Coronary artery (tissue), 2 donors: ENCODE measurements at regions not wholly inside any gene's neighbourhood (a gene's known extent, or its start where the extent isn't known, plus 50 kb on each side); places are given as distances from the start of the nearest gene placed in this dataset.
"Not testable (repeated sequence)": the region's sequence is repeated elsewhere in the genome, so short reads cannot be mapped to it uniquely, and the experiment has no call there.

Experiments
- DNase-seq: peaks from one replicate; pipeline ENCODE4 v3.0.0-alpha.2; 2017; ENCODE audit warnings: low spot score
- H3K27ac ChIP-seq, 2 donors: fragments of 200-600 bp; sonication (generic); one replicate each; pipeline ENCODE4 v1.5.1; 2016 to 2019
- H3K4me3 ChIP-seq: fragments of 200-600 bp; sonication (generic); 2 replicates; pipeline ENCODE4 v1.5.1; 2016; ENCODE audit warnings: mild to moderate bottlenecking, moderate library complexity
- CTCF ChIP-seq: fragments of 200-600 bp; sonication (generic); IDR thresholded peaks from one replicate; pipeline ENCODE4 v1.5.1; 2019; ENCODE audit warnings: antibody characterized with exemption

- Histone ChIP-seq H3K4me3 (no peak overlapping the region), H3K27ac (no peak overlapping the region)
- DNase-seq: no peak
- TF ChIP-seq CTCF: no peak
These were observed 158.4 kb upstream of the NR4A3 start for GRCh38 chr9:99663297-99663696.

GRCh38 chr9:99663856-99664255, 157.8 kb upstream of the NR4A3 start:
- Histone ChIP-seq H3K27ac (no peak overlapping the region), H3K4me3 (no peak overlapping the region)
- TF ChIP-seq CTCF: no peak
- no peak for DNase-seq

GRCh38 chr9:99666571-99666970, 155.1 kb upstream of the NR4A3 start:
- DNase-seq: no peak
- no peak for TF ChIP-seq CTCF
- no peak overlapping the region for H3K4me3 ChIP-seq
- H3K27ac ChIP-seq: no peak overlapping the region

GRCh38 chr9:99670886-99671285, 150.8 kb upstream of the NR4A3 start:
- not testable (repeated sequence) for H3K27ac ChIP-seq, H3K4me3 ChIP-seq, DNase-seq

- Histone ChIP-seq H3K4me3 (no peak overlapping the region), H3K27ac (no peak overlapping the region)
- TF ChIP-seq CTCF: no peak
- DNase-seq: no peak
These were observed 144.4 kb upstream of the NR4A3 start for GRCh38 chr9:99677281-99677680.

GRCh38 chr9:99678566-99678965, 143.1 kb upstream of the NR4A3 start:
- H3K27ac ChIP-seq: no peak overlapping the region
- no peak overlapping the region for H3K4me3 ChIP-seq
- no peak for DNase-seq
- no peak for TF ChIP-seq CTCF

GRCh38 chr9:99680191-99680590, 141.5 kb upstream of the NR4A3 start:
- no peak for TF ChIP-seq CTCF
- H3K27ac ChIP-seq: no peak overlapping the region
- DNase-seq: no peak
- no peak overlapping the region for H3K4me3 ChIP-seq

GRCh38 chr9:99681113-99681512, 140.6 kb upstream of the NR4A3 start:
- DNase-seq: no peak
- Histone ChIP-seq H3K4me3 (no peak overlapping the region), H3K27ac (no peak overlapping the region)
- TF ChIP-seq CTCF: no peak
